Esophagus squamous epithelium (tissue), 4 donors: ENCODE measurements at regions not wholly inside any gene's neighbourhood (a gene's known extent, or its start where the extent isn't known, plus 50 kb on each side); places are given as distances from the start of the nearest gene placed in this dataset.

Experiments
- POLR2A ChIP-seq, 4 donors: fragments of 450-650 bp; IDR thresholded peaks; one replicate each; pipeline ENCODE4 v1.6.1; 2017; ENCODE audit warnings: antibody characterized with exemption in 4 of 4, mild to moderate bottlenecking in 4 of 4, moderate library complexity in 3 of 4
- TF ChIP-seq, protein P1 (sequence below), 6 experiments: fragments of 450-650 bp in 4 of 6; fragments of 200-600 bp in 2 of 6; sonication (generic) in 2 of 6; IDR thresholded peaks; one replicate each; pipeline ENCODE4 v1.5.1; 2016 to 2019; ENCODE audit warnings: antibody characterized with exemption in 6 of 6, mild to moderate bottlenecking in 4 of 6, moderate library complexity in 4 of 6

DNA sequence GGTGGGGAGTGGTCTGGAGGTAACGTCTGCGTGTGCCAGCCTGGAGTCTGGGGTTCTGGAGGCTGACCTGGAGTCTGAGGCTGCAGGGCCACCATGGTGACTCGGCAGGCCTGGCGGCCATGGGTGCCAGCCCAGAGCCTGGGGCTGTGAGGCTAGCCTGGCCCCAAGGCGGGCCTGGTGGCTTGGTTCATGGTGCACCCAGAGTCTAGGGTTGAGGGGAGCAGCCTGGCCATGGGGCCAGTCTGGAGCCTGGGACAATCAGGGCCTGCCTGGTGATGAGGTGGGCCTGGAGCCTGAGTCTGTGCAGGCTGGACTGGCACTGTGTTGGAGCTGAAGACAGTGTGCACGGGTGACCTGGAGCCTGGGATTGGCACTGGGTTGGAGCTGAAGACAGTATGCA lies 64.9 kb downstream of the CXorf49B start:
- TF ChIP-seq, protein P1, sequence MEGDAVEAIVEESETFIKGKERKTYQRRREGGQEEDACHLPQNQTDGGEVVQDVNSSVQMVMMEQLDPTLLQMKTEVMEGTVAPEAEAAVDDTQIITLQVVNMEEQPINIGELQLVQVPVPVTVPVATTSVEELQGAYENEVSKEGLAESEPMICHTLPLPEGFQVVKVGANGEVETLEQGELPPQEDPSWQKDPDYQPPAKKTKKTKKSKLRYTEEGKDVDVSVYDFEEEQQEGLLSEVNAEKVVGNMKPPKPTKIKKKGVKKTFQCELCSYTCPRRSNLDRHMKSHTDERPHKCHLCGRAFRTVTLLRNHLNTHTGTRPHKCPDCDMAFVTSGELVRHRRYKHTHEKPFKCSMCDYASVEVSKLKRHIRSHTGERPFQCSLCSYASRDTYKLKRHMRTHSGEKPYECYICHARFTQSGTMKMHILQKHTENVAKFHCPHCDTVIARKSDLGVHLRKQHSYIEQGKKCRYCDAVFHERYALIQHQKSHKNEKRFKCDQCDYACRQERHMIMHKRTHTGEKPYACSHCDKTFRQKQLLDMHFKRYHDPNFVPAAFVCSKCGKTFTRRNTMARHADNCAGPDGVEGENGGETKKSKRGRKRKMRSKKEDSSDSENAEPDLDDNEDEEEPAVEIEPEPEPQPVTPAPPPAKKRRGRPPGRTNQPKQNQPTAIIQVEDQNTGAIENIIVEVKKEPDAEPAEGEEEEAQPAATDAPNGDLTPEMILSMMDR (IDR thresholded peaks at IDR 0.05): no peak
- no peak for TF ChIP-seq POLR2A (IDR thresholded peaks at IDR 0.05)
